ENCODE measurements at regions not wholly inside any gene's neighbourhood (a gene's known extent, or its start where the extent isn't known, plus 50 kb on each side); places are given as distances from the start of the nearest gene placed in this dataset.

DNA sequence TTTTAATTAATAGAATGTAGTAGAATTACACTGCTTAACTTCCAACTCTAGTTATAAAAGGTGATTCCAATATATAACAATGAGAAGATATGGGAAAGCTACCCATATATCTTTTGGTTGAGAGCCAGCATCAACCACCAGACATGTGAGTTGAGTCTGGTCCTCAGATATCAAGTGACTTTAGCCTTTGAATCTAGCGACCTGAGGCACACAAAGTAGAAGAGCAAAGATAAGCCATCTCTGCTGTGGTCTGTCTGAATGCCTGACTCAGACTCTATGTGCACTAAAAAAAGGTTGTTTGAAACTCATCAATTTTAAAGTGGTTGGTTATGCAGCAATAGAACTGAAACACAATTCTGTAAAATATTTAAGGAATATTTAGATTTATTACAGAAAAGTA, 492.5 kb upstream of the SOX9 start:
- TF ChIP-seq, protein P1, sequence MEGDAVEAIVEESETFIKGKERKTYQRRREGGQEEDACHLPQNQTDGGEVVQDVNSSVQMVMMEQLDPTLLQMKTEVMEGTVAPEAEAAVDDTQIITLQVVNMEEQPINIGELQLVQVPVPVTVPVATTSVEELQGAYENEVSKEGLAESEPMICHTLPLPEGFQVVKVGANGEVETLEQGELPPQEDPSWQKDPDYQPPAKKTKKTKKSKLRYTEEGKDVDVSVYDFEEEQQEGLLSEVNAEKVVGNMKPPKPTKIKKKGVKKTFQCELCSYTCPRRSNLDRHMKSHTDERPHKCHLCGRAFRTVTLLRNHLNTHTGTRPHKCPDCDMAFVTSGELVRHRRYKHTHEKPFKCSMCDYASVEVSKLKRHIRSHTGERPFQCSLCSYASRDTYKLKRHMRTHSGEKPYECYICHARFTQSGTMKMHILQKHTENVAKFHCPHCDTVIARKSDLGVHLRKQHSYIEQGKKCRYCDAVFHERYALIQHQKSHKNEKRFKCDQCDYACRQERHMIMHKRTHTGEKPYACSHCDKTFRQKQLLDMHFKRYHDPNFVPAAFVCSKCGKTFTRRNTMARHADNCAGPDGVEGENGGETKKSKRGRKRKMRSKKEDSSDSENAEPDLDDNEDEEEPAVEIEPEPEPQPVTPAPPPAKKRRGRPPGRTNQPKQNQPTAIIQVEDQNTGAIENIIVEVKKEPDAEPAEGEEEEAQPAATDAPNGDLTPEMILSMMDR (conservative IDR thresholded peaks at IDR 0.05), result no peak
- no peak for TF ChIP-seq ZFX (IDR thresholded peaks at IDR 0.05)
